GM18520 (cell line): ENCODE measurements at regions not wholly inside any gene's neighbourhood (a gene's known extent, or its start where the extent isn't known, plus 50 kb on each side); places are given as distances from the start of the nearest gene placed in this dataset.

Experiments used
- ATAC-seq: cut with Tn5 transposase; IDR thresholded peaks from one replicate; pipeline ENCODE4 v1.9.1; 2021; ENCODE audit not compliant: unreplicated experiment

- no peak for ATAC-seq
Observed at GRCh38 chr1:57761628-57762027, 337.8 kb upstream of the DAB1 start.

GRCh38 chr1:57752843-57753242, 329.0 kb upstream of the DAB1 start:
- no peak for ATAC-seq

GRCh38 chr1:57748719-57749118, 324.9 kb upstream of the DAB1 start:
- no peak for ATAC-seq

GRCh38 chr1:57747818-57748217, 324.0 kb upstream of the DAB1 start:
- ATAC-seq, result no peak

GRCh38 chr1:57741521-57741920, 317.7 kb upstream of the DAB1 start:
- peak; percentile 94 for ATAC-seq

- no peak for ATAC-seq
Observed at GRCh38 chr1:57736940-57737339, 313.1 kb upstream of the DAB1 start.

GRCh38 chr1:57729181-57729580, 305.3 kb upstream of the DAB1 start:
- no peak for ATAC-seq

GRCh38 chr1:57727121-57727520, 303.3 kb upstream of the DAB1 start:
- no peak for ATAC-seq

- ATAC-seq, result no peak
Observed at GRCh38 chr1:57725318-57725717, 301.5 kb upstream of the DAB1 start.

GRCh38 chr1:57724535-57724934, 300.7 kb upstream of the DAB1 start:
- ATAC-seq, result no peak

GRCh38 chr1:57722285-57722978, 298.6 kb upstream of the DAB1 start:
- ATAC-seq, result no peak

GRCh38 chr1:57721001-57721400, 297.1 kb upstream of the DAB1 start:
- ATAC-seq, result no peak

GRCh38 chr1:57719274-57719673, 295.4 kb upstream of the DAB1 start:
- ATAC-seq, result no peak

- no peak for ATAC-seq
Observed at GRCh38 chr1:57713501-57713900, 289.6 kb upstream of the DAB1 start.

GRCh38 chr1:57712846-57713245, 289.0 kb upstream of the DAB1 start:
- no peak for ATAC-seq

- ATAC-seq, result no peak
Observed at GRCh38 chr1:57711326-57711725, 287.5 kb upstream of the DAB1 start.

GRCh38 chr1:57707631-57708030, 283.8 kb upstream of the DAB1 start:
- ATAC-seq, result no peak

- no peak for ATAC-seq
Observed at GRCh38 chr1:57704811-57705210, 281.0 kb upstream of the DAB1 start.

GRCh38 chr1:57704231-57704630, 280.4 kb upstream of the DAB1 start:
- ATAC-seq, result no peak

- no peak for ATAC-seq
Observed at GRCh38 chr1:57696904-57697303, 273.0 kb upstream of the DAB1 start.

- no peak for ATAC-seq
Observed at GRCh38 chr1:57696043-57696442, 272.2 kb upstream of the DAB1 start.

- no peak for ATAC-seq
Observed at GRCh38 chr1:57686306-57686705, 262.4 kb upstream of the DAB1 start.
